ENCODE measurements at regions not wholly inside any gene's neighbourhood (a gene's known extent, or its start where the extent isn't known, plus 50 kb on each side); places are given as distances from the start of the nearest gene placed in this dataset.

DNA sequence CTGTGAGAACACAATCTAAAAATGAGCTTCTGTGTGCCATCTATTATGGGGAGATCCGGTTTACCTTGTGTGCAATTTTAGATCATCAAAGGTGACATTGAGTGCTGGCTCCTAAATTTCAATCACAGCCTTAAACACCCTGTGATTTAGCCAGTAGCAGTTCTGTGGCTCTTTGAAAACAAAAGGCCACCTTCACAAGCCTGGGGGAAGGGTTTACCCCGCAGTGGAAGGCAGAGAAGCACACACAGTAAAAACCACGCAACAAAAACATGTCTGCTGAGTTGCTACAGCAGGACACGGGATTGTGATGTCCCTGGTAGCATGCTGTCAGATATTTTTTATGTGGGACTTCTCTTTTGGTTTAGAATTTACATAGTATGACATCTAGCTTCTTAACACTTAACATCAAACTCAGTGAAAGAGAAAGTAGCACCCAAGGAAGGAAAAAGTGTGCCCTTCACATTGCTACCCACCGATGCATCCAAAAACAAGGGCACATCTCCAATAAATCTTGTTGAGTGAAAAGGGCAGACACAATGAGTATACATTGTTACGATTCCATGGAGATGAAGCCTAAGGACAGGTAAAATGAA lies 56.1 kb upstream of the RNF152 start:
- DNase-seq: no peak

DNA sequence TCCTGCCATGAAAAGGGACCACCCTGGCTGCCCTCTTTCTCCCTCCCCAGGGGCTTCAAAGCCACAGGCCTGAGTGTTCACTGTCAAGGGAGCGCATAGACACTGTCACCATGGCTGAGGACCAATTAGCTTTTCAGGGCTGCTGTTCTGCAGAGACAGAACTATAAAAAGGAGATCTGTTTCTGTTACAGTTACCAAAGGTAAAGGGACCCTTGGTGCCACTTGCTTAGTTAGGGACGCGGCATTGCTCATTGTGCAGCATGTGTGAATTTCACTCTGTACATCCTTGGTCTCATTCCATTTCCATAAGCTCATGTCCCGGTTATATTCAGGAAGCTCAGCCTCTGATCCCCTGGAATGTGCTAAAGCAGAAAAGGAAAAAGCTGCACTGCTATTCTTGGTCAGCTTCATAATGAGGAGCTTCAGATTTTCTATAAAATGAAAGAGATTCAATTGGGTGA lies 55.5 kb upstream of the RNF152 start:
- no peak for DNase-seq

DNA sequence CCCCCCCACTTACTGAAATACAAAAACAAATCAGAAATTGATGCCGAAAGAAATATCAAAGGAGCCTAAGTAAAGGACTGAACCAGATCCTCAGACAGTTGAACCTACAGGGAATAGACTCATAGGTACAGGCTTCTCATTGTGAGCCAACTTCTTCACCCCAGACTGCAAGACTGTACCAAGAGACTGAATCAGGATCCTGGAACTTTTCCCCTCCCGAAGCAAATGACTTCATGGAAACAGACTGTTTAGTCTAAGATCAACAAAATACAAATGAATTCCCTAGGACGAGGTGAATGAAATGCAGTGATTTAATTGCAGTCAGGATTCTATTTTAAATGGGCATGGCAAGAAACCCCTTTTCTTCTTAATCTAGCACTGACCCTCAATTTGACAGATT lies 53.6 kb upstream of the RNF152 start:
- DNase-seq: no peak

DNA sequence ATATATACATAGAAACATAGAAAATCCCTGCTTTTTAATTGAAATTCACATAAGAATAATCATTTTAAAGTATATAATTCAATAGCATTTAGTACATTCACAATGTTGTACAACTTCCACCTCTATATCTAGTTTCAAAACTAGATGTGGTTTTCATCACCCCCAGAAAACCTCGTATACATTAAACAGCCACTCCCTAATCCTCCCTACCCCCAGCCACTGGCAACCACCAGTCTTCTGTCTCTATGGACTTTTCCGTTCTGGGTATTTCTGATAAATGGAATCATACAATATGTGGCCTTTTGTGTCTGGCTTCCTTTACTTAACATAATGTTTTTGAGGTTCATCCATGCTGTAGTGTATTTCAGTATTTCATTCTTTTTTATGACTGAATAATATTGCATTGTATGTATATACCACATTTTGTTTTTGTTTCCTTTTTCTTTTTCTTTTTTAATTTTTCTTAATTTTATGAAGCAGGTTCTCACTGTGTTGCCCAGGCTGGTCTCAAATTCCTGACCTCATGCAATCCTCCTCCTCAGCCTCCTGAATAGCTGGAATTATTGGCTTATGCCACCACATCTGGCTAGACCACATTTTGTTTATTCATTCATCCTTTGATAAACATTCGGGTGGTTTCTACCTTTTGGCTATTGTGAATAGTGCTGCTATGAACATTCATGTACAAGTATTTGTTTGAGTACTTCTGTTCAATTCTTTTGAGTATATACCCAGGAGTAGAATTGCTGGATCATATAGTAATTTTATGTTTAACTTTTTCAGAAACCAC lies 50.6 kb upstream of the RNF152 start:
- DNase-seq: no peak
